ENCODE measurements at regions not wholly inside any gene's neighbourhood (a gene's known extent, or its start where the extent isn't known, plus 50 kb on each side); places are given as distances from the start of the nearest gene placed in this dataset.

- TF ChIP-seq, protein P1, sequence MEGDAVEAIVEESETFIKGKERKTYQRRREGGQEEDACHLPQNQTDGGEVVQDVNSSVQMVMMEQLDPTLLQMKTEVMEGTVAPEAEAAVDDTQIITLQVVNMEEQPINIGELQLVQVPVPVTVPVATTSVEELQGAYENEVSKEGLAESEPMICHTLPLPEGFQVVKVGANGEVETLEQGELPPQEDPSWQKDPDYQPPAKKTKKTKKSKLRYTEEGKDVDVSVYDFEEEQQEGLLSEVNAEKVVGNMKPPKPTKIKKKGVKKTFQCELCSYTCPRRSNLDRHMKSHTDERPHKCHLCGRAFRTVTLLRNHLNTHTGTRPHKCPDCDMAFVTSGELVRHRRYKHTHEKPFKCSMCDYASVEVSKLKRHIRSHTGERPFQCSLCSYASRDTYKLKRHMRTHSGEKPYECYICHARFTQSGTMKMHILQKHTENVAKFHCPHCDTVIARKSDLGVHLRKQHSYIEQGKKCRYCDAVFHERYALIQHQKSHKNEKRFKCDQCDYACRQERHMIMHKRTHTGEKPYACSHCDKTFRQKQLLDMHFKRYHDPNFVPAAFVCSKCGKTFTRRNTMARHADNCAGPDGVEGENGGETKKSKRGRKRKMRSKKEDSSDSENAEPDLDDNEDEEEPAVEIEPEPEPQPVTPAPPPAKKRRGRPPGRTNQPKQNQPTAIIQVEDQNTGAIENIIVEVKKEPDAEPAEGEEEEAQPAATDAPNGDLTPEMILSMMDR (IDR thresholded peaks at IDR 0.05): no peak
- TF ChIP-seq POLR2A (IDR thresholded peaks at IDR 0.05): no peak
These were observed 325.7 kb upstream of the EPHA6 start for GRCh38 chr3:96488708-96489107.
